NAMALWA (cell line): ENCODE measurements at regions not wholly inside any gene's neighbourhood (a gene's known extent, or its start where the extent isn't known, plus 50 kb on each side); places are given as distances from the start of the nearest gene placed in this dataset.

Experiments
- DNase-seq: peaks from one replicate; pipeline ENCODE4 v3.0.0-alpha.2; 2015; ENCODE audit warnings: low spot score

- DNase-seq: no peak
Observed at GRCh38 chr3:72299321-72299802, 514.4 kb upstream of the PROK2 start.

GRCh38 chr3:72298201-72299152 lies 513.5 kb upstream of the PROK2 start:
- no peak for DNase-seq

GRCh38 chr3:72297481-72297880 lies 512.5 kb upstream of the PROK2 start:
- DNase-seq: no peak

- no peak for DNase-seq
Observed at GRCh38 chr3:72296477-72297111, 511.6 kb upstream of the PROK2 start.

DNA sequence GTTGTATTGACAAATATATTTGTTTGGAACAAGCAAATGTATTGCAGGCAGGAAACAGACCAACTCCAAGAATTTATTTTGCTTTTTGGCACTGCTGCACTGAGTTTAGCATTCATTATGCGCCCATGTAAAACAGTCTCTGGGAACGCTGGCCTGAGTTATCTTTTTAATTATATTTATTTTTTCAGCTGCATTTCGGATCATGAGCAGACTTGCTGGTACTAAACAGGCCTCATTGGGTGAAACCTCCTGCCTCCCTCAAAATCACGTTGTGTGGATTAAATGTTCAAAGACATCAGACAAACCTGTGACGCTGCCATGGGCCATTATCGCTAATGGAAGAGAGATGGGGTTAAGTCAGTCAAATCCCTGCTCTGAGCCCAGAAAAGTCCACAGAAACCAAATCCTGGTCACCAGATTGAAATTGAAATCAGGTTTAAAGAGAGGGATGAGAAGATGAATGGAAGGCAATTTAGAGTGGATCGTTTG lies 511.1 kb upstream of the PROK2 start:
- DNase-seq: no peak

DNA sequence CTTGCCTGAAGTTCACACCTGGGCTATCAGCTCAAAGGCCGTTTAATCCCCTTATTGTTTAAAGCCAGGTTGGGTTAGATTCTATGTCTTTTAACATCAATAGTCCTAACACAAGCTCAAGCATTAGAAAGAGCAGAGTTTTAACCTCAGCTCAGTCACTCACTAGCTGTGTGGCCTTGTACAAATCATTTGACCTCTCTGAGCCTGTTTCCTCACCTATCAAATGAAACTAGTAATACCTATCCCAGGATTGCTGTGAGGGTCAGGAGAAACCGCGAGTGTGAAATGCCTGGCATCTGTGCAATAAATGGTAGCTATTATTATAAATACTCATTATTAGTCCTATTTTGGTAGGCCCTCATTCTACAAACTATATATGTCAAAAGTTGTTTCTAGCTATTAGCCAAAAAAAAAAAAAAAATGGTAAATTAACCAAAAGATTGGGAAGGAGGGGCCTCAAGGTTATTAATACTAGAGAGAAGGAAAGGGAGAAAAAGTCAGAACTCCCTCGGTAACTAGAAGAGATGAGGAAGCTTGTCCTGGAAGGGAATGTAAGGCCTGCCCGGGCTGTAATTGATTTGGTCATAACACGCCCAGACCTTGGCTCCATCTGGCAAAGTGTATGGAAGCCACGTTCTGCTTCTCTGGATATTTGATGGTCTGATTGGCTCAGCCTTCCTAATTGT lies 510.5 kb upstream of the PROK2 start:
- no peak for DNase-seq

DNA sequence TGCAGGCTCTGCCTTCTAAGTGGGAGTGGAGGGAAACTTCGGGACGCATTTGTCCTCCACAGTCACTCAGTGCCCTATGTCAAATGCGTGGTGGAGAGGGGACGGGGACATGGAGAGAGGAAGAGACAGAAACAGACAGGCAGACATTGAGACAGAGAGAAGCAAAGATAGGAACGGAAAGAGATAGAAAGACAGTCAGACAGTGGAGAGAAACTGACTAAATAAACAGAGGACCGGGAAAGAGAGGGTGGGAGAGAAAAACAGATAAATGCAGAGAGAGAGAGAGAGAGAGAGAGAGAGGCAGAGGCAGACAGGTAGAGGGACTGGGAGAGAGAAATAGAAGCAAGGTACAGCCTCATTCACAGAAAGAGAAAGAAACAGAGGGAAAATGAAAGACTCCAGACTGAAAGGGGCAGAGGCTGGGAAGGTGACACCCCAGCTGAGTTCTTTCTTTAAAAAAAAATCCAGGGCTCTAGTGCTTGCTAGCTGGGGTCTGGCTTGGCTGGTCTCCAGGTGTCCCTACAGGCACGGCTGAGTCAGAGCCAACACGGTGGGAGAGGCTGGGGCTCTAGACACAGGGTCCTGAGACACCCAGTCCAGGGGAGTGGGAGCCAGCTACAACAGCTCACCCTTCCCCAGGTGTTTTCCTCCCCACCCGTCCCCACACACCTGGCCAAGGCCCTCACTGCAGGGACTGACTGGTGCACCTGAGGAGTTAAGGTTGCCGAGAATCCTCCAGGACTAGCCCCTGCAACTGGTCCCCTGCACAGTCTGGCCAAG lies 506.1 kb upstream of the PROK2 start:
- no peak for DNase-seq

DNA sequence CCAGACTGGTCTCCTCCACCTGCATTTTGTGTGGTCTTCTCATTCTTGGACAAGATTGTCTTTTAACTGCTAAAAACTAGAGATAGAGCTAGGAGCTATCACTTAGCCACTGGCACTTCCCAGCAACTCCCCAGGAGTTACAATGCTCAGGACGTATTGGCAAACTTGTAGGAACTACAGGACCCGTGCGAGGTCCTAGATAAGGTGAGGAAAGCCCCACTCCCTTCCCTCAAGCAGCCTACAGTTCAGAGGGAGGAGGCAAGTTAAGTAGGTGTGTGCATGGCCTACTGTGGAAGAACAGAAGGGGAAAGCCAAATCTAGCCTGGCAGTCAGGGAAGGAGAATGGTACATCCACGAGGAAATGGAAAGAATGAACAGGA lies 504.7 kb upstream of the PROK2 start:
- no peak for DNase-seq

GRCh38 chr3:72288955-72289691 lies 504.2 kb upstream of the PROK2 start:
- DNase-seq: no peak

GRCh38 chr3:72287956-72288355 lies 503.0 kb upstream of the PROK2 start:
- no peak for DNase-seq

DNA sequence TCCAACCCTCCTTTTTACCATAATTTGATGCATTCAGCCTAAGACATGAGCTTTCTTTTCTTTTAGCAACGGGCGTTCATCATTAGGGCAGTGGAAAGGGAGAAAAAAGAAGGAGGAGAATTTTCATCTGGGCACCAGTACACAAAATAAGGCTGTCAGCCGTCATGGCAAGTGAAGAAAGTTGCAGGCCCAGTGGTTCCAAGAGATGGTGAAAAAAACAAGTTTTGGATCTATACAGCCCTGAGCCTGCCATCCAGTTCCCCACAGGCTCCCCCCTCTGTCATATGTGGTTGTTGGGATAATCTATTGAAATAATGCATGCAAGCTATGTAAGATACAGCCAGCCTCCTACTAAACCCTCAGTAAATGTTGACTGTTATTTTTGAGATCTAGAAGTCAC lies 500.6 kb upstream of the PROK2 start:
- DNase-seq: no peak

- DNase-seq: no peak
Observed at GRCh38 chr3:72284471-72284870, 499.5 kb upstream of the PROK2 start.

DNA sequence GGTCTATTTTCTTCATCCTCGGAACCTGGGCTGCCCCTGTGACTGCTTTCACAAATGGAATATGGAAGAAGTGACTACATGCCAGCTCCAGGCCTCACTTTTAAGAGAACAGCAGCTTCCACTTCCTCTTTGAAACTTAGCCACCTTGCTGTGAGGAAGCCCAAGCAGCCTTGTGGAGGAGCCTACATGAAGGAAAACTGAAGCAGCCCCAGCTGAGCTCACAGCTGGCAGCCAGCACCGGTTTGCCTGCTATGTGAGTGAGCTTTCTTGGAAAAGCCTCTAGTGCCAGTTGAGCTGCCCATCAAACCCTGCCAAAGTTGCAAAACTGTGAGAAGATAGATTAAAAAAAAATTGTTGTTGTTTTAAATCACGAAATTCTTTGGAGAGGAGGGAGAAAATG lies 498.0 kb upstream of the PROK2 start:
- DNase-seq: no peak

DNA sequence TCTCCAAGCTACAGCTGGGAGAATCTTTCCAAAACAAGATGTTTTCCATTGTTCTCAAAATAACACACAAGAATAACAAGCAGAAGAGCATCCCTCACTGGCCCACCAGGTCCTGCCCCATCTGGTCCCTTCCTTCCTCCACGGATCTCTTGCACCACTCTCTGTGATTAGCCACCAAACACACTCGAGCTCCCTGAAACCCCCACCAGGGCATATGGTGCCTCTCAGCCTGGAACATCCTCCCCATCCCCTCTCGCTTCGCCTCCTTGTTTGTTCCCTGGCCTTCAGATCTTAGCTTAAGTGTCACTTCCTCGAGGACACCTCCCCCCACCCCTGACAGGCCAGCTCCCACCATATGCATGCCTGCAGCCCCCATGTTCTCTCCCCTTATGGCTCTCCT lies 496.6 kb upstream of the PROK2 start:
- DNase-seq: no peak

GRCh38 chr3:72280876-72281275 lies 495.9 kb upstream of the PROK2 start:
- no peak for DNase-seq

DNA sequence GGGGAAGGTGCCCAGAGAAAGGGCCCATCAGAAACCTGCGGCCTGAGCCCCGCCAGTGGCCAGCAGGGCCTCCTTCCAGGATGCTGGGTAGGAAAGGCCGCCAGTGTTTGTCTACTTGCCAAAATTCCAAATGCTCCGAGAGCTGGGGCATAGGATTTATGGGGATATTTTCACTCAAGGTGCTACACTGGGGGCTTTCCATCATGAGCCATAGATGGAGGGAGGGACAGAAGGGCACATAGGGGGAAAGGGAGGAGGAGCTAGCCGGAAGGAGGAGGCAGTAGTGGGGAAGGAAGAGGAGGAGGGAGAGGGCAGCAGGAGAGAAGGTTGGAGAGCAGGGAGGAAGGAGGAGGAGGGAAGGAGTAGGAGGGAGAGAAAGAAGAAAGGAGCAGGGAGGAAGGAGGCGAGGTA lies 494.7 kb upstream of the PROK2 start:
- DNase-seq: no peak

DNA sequence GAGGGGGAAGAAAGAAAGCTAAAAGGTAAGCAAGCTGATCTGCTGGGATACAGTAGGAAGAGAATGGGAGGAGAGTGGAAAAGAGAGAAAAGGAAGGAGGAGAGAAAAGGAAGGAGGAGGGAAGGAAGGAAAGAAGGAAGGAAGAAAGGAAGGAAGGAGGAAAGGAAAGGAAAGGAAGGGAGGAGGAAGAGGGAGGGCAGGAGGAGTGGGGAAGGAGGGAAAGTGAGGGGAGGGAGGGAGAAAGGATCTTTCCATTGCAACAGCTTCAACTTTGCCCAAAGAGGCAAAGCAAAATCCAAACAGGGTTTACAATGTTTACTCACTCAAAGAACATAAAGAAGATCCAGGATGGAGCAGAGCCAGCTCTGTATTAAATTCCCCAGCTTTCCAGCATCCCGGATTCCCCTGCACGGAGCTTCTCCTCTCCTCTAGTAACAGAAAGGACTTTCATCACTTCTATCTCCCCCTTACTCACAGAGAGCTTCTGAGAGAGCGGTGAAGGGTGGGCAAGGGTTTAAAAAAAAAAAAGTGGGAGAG lies 494.2 kb upstream of the PROK2 start:
- no peak for DNase-seq

DNA sequence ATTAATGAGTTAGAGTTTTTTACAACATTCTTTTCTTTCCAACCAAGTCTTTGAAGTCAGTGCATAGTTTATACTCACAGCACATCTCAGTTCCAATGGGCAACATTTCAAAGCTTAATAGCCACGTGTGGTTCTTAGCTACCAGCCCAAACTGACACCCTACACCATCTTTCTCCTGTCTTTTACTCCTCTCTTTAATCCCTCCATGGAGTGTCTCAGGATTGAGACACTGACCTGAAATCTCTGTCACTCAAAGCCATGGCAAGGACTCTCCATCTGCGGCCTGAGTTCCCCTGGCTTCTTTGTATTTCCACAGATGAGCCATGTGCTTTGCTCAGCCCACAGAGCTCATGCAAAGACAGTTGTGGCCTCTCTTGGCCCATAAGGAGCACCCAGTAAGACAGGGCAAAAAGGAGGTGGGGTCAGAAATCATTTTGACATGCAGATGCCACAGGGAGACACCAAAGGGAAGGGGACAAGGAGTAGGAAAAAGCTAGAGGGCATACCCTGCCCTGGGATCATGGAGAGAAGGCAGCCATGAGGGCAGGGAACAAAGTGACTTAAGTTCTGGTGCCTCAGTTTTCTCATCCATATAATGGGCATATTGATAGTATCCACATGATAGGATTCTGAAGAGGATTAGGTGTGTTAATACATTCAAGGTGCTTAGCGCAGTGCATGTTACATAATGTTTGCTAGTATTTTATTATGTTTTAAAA lies 493.6 kb upstream of the PROK2 start:
- DNase-seq: no peak

GRCh38 chr3:72277710-72278109 lies 492.8 kb upstream of the PROK2 start:
- no peak for DNase-seq

DNA sequence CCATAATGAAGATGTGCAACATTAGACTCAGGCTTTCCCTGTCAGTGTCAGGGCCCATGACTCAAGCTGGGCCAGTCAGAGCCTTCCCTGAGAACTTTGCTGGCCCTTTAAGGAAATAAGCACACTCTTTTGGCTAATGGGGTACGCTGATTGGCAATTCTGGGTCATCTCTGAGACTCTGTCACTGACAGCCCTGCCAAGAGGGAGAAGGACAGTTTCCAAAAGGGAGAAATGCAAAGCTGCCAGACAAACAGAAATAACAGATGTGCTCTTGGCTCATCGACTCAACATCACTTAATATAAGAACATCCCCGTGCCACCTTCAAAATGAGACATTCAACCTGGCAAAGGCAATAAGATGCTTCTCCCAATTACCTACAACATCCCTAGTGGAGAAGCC lies 491.9 kb upstream of the PROK2 start:
- DNase-seq: no peak
